ENCODE measurements at regions not wholly inside any gene's neighbourhood (a gene's known extent, or its start where the extent isn't known, plus 50 kb on each side); places are given as distances from the start of the nearest gene placed in this dataset.
A peak's percentile ranks its signal among the peaks of the same experiment; 100 is the strongest.

DNA sequence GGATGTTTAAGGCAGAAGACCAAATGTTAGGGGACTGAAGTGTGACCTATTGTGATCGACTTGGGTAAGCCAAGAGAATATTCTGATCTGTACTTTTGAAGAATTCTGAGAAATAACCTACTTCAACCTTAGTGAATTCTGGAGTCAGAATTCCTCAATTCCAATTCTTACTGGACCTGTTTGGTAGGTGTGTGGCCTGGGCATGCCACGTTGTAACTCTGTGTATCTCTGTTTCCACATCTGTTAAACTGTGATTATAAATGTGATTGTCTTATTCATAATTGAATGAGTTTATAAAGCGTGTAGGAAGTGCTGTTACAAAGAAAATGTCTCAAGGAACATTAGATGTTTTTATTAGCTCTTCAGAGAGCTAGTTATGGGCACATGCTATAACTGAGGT, 64.5 kb downstream of the TUSC1 start:
- DNase-seq (ENCODE audit: low read depth, low spot score) = no peak

DNA sequence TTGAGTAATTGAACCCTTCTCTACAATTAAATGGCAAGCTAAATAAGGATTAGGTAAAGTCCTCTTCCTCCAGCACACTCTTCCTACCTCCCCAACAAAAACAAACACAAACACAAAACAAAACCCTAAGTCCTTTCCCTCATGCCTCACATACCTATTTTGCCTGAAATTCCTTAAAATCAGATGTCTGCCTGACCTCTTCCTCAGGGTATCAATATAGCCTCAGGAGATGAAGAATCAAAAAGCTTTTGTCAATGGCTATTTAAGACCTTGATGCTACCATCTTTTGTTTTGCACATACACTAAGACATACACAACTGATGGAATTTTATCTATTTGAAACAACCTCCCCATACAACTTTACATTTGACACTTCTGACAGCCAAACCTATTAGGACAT, 75.1 kb downstream of the TUSC1 start:
- DNase-seq (ENCODE audit: low read depth, low spot score) = no peak

DNA sequence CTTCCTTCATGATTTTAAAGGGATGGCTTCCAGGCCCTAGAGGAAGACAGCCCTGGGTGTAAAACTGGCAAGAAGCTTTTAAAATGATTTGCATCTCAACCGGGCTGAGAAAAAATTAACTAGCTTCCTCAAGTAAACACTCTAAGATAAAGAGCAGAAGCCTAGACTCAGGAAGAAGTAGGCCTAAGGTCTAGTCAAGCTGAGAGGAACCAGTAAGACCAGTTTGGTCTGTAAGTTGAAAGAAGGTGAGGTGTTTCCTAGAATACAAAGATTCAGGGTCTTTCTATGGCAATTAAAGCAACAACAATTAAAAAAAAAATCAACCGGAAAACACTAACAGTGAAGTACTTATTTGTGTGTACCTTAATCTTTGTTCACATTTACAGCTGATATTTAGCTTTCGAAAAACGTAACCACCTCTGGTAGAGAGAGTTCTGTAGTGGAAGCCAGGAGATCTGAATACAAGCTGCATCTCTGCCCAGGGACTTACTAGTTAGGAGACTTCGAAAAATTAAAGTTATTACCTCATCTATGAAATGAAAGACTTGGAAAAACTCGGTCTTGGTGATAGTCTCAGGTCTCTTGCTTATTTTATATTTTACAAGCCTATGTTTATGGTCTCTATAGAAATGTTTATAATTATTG, 75.7 kb downstream of the TUSC1 start:
- DNase-seq (ENCODE audit: low read depth, low spot score) = peak; percentile 12

DNA sequence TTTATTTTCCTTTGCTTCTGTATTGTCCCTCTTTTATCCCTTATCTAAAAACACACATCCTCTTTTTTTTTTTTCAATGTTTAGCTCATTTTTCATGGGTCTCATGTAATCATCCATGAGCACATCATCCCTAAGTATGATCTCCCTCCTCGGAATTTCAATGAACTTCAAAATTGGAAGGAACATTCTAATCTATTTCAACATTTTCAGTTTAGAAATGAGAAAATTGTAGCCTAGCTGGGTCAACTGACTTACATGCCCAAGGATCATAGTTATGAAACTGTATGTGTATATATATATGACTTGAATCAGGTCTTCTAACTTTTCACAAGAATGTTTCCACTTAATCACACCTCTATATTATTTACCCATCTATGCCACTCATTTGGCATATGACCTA, 77.7 kb downstream of the TUSC1 start:
- DNase-seq (ENCODE audit: low read depth, low spot score) = no peak

DNA sequence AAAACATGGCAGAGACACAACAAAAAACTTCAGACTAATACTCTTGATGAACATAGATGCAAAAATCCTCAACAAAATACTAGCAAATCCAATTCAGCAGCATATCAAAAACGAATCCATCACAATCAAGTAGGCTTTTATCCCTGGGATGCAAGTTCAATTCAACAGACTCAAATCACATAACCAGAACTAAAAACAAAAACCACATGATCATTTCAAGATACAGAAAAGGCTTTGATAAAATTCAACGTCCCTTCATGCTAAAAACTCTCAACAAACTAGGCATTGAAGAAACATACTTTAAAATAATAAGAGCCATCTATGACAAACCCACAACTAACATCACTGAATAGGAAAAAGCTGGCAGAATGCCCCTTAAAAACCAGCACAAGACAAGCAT, 93.6 kb downstream of the TUSC1 start:
- no peak for DNase-seq (ENCODE audit: low read depth, low spot score)

DNA sequence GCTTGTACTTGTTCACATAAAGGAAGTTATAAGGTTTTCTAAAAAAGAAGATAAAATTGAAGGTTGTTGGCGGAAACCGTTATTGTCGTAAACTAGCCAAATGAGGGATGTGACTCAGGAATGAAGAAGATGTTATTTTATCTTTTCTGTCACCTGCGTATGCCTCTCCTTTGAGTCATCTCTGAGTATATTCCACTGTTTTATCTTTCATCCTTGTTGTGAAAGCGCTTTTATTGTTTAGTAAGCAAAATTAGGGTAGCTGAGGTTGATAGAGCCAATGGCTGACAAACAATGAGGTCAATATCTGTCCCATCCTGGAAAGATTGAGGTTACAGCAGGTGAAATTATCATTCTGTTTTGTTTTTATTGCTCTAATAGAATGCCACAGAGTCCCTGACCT, 105.0 kb downstream of the TUSC1 start:
- no peak for DNase-seq (ENCODE audit: low read depth, low spot score)

DNA sequence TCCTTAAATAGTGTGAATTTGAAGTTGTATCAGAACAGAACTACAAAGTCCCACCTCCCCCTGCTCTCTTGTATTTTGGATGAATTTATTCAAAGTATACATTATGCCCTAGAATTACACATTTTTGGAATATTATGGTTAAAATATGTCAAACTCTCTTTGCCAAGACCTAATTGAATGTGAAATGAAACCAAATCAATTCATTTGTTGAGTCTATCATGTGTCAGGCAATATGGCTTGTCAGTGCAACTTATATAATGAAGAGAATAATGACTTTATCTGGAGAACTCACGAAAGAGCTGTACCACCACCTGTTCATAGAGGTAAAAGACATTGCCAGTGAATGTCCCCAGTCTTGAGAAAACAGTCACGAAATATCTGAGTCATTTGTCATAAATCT, 106.8 kb downstream of the TUSC1 start:
- no peak for DNase-seq (ENCODE audit: low read depth, low spot score)

DNA sequence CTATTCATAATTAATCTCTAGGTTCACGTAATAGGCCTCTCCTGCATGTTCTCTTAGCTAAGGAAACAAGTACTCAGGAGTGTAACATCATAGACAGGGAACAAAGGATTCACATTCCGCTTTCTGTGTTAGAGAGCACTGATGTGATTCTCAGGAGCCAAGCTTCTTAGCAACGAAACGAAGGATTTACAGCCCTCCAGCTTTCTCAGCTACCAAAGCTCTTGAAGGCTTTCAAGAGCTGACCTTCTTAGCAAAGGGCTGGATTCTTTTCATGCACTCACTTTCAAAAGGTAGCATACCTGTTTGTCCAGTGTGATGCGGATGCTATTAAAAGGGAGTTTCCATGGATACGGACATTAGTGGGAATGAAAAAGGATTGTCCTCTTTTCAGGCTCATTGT, 107.4 kb downstream of the TUSC1 start:
- no peak for DNase-seq (ENCODE audit: low read depth, low spot score)

DNA sequence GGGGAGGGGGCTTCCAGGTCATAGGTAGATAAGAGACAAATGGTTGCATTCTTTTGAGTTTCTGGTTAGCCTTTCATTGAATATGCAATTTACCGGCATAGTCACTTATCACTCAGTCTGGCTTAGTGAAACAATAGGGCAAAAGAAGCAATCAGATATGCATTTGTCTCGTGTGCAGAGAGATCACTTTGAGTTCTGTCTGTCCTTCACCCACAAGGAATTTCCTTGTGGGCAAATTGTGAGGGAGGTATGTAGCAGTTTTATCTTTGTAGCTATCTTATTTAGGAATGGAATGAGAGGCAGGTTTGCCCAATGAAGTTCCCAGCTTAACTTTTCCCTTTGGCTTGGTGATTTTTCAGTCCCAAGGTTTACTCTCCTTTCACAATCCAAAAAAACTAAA, 116.1 kb downstream of the TUSC1 start:
- no peak for DNase-seq (ENCODE audit: low read depth, low spot score)

DNA sequence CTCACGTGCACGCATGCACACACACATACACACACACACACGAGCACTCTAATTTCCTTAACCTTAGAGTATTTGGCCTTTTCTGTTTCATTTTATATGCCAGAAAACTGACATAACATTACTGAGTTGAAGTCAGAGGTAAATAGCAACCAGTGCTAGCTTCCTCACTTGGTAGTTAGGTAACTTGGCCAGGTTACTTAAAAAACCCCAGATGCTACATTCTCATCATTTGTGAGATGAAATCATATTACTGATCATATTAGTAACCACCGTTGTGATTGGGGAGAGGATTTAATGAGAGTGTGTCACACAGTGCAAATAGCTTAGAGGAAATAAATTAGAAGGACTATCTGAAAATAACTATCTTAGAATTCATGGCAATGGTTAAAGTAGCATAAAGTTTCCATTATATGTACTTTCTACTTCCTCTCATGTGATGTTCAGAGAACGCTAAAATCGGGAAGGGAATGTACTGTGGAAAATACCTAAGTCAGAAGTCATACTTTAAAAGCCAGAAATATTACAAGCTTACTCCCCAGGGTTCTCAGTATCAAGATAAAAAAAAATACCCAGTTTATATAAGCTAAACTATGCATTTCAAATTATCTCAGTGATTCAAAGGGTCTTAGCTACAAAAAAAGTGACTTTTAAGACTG, 120.5 kb downstream of the TUSC1 start:
- DNase-seq (ENCODE audit: low read depth, low spot score) = no peak

DNA sequence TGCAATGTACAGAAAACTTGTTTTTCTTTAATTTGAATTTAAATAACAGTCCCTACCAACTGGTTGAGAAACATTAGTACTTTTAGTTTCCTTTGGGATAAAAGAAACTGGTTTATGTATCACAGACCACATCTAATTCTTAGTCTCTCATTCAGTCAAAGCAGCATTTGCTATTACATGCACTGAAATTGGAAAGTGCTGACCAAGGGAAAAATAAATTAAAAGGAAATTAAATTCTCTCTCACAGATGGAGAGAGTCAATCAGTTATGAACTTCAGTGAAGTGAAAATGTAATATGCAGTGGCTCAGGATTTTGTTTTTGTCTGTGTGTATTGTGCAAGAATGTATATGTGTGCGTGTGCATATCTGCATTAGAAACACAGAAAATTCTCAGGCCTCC, 121.7 kb downstream of the TUSC1 start:
- no peak for DNase-seq (ENCODE audit: low read depth, low spot score)

DNA sequence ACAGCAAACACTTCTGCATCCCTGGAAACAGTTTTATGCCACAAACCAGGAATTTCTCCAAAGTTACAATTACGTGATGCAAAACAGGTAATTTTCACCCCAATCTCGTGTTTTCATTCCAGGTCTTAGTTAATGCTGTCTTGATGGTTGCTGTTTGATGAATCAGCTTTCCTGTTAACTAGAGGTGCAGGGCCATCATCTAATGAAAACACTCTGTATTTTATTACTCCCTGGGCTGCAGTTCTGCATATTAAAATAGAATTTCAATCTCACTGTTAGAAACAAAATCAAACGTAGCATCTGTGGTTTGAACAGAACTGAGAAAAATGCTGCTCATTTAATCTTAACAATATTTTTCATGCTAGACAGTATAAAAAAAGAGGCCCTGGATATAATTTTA, 129.4 kb downstream of the TUSC1 start:
- no peak for DNase-seq (ENCODE audit: low read depth, low spot score)

DNA sequence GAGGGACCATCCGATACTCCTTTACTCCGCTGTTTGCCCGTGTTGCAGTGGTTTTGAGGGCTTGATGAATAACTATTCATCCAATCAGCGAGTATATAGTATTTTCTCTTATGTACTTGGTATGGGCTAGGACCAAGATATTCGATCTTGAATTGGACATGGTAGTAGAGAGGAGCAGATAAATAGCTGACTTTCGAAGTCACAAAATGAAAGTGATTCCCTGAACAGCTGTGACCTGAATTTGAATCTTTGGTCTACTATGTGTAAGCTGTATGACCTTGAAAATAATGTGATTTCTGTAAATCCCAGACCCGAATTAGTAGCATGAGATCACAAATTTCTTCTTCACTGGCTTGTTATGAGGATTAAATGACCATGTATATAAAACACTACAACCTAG, 134.4 kb downstream of the TUSC1 start:
- no peak for DNase-seq (ENCODE audit: low read depth, low spot score)

DNA sequence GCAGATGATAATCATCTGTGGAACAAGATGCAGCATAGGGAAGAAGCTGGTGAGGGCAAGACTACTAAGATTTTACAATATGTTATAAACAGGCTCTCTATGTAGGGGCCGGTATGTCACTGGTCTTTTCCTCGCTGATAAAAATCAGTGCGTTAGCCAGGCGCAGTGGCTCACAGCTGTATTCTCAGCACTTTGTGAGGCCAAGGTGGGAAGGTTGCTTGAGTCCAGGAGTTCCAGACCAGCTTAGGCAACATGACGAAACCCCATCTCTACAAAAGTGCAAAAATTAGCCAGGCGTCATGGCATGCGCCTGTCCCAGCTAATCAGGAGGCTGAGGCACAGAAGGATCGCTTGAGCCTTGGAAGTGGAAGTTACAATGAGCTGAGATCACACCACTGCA, 135.9 kb downstream of the TUSC1 start:
- DNase-seq (ENCODE audit: low read depth, low spot score) = no peak

DNA sequence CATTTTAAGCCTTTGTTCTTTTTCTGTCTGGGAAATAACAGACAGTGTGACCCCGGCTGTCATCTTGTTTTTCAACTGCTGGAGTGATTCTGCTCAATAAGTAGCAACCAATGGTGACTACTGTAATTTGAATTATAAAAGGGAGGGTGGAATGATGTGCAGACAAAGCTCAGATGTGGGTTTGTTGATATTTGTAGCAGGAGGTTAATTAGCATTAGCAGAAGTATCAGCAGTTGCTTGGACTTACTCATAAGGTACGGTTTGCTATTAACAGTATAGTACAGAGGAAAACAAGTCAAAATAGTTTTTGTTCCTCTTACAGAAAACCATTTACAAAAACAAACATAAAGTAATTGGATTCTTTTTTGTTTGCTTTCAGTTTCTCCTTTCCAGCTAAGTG, 140.4 kb downstream of the TUSC1 start:
- no peak for DNase-seq (ENCODE audit: low read depth, low spot score)

DNA sequence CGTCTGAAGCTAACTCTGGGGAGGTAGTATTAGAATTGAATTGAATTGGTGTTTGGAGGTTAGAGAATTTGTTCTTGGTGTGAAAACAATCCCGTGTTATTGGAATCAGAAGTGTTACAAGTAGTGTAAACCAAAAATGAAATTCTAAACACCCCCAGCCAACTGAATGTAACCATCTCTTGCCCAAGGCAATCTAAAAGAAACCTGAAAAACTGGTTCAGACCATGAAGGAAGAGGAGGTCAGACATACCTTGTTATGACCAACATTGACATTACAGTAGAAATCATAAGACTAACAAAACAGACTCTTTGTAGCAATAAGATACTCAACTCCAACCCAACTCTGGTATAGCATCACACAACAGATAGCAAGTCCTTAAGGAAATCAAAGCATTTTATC, 159.0 kb downstream of the TUSC1 start:
- DNase-seq (ENCODE audit: low read depth, low spot score) = no peak

DNA sequence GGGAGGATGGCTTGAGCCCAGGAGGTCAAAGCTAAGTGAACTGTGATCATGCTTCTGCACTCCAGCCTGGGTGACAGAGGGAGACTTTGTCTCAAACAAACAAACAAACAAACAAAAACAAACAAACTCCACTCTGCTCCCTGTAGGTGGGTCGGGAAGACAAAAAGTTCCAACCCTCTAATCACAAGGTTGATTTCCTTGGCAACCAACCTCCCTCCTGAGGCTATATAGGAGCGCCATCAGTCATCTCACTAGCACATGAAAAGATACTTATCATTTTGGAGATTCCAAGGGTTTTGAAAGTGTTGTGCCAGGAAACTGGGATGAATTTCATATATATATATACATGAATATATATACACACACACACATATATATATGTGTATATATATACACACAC, 160.5 kb downstream of the TUSC1 start:
- no peak for DNase-seq (ENCODE audit: low read depth, low spot score)

DNA sequence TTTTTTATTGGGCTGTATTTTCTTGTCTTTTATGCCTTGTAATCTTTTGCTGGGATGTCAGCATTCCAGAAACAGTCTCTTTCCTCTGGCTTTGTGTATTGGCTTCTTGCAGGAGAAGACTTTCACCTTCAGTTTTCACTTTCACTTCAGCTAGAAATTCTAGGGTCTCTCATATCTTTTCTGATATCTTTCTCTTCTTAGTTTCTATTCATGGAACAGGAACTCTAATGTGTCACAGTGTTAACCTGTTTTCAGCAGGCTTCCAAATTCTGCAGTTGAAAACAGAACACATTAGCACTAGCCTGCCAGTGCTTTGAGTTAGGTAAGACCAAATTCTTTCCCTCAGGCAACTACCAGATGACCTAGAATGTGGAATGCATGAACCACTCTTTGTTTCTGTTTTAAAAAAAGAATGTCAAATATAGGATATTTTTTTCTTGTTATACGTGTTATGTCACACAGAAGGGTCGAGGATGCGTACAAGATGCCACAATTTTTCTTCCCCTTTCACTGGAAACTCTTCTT, 164.7 kb downstream of the TUSC1 start:
- DNase-seq (ENCODE audit: low read depth, low spot score) = no peak

DNA sequence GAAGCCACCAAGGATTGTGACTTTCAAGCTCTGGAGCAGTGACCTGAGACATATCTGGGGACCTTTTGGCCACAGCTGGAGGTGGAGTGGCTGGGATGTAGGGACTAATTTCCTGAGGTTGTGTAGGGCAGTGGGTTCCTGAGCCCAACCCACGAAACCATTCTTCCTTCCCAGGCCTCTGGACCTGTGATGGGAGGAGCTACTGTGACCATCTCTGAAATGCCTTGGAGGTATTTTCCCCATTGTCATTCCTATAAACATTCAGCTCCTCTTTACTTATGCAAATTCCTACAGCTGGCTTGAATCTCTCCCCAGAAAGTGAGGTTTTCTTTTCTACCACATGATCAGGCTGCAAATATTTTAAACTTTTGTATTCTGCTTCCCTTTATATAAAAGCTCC, 172.6 kb downstream of the TUSC1 start:
- no peak for DNase-seq (ENCODE audit: low read depth, low spot score)

DNA sequence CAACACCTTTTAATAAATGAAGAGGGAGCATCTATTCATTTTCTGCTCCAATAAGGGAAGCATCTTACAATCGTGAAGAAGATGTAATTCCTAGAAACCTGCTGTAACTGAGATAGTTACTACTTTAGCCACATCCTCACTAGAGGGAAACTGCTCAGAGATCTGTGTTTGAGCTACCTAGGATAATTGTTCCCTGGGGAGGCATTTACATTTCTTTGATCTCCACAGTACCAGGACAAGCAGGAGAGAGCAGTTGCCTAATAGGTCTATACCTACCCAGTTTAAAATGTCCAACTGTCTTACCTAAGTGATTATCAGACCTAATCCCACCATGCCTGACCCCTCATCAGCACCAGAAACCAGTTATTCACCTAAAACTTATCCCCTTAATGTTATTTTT, 196.9 kb downstream of the TUSC1 start:
- peak; percentile 15 for DNase-seq (ENCODE audit: low read depth, low spot score)

DNA sequence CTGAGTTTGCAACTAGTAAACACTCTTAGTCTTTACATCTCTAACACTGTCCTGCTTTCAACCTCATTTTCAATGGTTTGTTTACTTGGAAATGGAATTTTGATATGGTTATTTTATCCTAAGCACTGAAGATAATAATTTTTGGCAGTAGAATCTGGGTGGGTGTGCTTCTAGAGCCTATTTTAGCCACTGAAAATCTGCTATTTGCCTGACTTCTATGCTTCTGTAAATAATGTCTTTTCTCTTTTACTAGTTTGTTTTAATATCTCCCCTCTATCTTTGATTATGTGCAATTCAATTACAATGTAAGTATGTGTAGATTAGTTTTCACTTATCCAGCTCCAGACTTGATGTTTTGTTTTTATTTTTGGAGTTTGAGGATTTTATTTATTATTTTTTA, 197.5 kb downstream of the TUSC1 start:
- no peak for DNase-seq (ENCODE audit: low read depth, low spot score)

DNA sequence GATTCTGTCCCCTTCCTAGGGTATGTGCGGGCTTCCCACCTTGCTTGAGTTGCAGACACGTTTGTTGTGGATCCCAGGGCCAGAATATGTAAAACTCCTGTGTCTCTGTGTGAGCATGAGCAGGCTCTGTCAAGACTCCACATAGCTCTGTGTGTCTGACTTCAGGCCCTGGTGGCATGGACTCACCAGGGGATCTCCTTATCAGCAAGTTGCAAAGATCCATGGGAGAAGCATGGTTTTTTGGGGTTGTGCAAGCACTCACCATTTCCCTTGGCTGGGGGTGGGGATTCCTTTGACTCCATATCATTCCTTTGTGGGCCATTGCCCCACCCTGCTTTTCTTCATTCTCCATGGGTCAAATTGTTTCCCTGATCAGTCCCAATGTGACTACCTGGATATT, 205.6 kb downstream of the TUSC1 start:
- DNase-seq (ENCODE audit: low read depth, low spot score) = no peak

DNA sequence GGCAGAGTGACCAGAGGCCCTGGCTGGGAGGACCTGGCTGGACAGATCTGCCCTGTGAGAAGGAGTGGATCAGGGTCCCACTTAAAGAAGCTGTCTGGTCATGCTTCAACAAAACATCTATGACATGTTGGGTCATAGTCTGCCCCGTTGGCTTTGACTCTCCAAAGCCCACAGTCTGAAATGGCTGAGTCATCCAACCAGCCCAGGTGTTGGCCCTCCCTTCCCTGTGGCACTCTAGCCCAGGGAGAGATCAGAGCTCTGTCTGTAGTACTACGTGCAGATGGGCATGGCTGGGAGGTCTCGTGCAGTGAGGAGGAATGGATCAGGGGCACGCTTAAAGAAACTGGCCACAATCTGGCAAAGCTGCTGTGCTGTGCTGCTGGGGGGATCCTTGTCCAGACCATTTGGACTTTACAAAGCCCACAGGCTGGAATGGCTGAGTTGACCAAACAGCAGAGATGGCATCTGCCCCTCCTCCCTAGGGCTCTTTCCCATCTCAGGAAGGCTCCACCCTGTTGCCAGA, 206.1 kb downstream of the TUSC1 start:
- no peak for DNase-seq (ENCODE audit: low read depth, low spot score)
